ENCODE measurements at regions not wholly inside any gene's neighbourhood (a gene's known extent, or its start where the extent isn't known, plus 50 kb on each side); places are given as distances from the start of the nearest gene placed in this dataset.

DNA sequence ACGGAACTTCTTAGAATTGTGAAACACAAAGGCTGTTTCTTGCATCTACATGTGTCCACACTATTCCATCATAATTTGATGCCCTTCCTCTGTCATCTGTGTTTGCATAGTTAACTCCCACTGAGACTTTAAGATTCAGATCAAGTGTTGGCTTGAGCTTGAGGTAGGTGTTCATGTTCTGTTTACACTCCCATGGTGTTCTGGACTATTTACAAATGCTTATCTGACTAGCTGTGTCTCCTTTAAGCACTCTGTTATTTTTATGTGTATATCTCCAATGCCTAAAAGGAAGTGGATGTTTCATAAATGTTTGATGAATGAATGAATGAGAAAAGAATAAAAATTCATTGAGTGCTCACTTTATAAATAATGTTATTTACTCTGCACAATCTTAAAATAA lies 622.7 kb downstream of the RAB28 start:
- peak; percentile 12 for DNase-seq (ENCODE audit: low spot score)
- no peaks in the 10 kb centered on the region for H3K4me1 ChIP-seq (replicated peaks)
- no peaks in the 10 kb centered on the region for H3K36me3 ChIP-seq
- no peaks in the 10 kb centered on the region for H3K27me3 ChIP-seq (replicated peaks; ENCODE audit: insufficient read depth)
- no peaks in the 10 kb centered on the region for H3K9me3 ChIP-seq
- no peak overlapping the region for H3K27ac ChIP-seq
- TF ChIP-seq CTCF (IDR thresholded peaks at IDR 0.05) = no peak
- peak; percentile 84 for TF ChIP-seq POLR2AphosphoS5 (IDR thresholded peaks at IDR 0.05)
- no peak for TF ChIP-seq POLR2A (IDR thresholded peaks at IDR 0.05)
- intact Hi-C loops (cut with DNase I) = no loop called here
- no peak overlapping the region for H3K4me3 ChIP-seq
- WGBS = 50% methylated on average over 1 of the region's 1 CpG

DNA sequence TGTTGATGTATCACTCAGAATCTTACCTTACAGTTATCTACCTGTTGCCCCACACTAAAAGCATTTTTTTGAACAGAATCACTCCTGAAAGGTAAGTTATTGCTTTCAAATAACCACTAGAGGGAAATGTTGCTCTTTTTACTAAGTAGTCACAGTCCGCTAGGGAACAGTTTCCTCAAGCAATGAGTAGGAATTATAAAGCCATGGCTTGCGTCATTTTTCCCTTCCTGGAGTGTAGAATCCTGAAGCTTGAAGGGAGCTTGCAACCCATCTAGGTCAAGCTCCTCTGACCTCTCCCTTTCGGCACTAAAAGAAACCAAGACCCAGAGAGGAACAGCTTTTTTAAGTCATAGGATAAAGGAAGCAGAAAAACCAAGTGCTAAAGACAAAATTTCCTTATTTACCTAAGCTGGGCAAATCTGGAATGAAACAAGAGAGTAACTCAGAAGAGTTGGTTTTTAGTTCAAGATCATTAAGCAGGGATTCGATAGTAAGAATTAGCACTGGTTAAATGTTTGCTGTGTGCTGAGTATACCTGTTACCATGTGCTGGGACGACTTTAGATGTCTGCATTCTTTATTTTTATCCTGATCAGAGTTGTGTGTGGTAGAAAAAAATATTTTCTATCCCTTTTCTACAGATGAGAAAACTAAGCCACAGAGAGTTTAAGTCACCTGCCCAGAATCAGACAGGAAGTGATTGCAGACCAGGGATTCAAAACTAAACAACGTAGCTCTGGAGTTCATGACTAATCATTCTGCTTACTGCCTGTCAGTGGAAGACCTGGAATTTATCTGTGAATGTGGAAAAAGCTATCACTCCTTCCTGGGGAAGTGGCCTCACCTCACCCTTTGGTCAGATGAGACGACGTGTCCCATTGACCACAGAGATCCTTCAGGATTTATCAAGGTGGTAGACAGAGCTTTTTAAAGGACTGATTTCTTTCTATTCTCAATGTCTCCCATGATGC lies 631.5 kb downstream of the RAB28 start:
- Histone ChIP-seq H3K9me3 (no peaks in the 10 kb centered on the region), H3K27me3 (replicated peaks; ENCODE audit: insufficient read depth) (no peaks in the 10 kb centered on the region), H3K27ac (no peak overlapping the region), H3K4me3 (no peak overlapping the region), H3K4me1 (replicated peaks) (no peaks in the 10 kb centered on the region), H3K36me3 (no peaks in the 10 kb centered on the region)
- 32% methylated on average over 8 of the region's 8 CpGs for WGBS
- peak; percentile 10 for DNase-seq (ENCODE audit: low spot score)
- TF ChIP-seq POLR2AphosphoS5 (IDR thresholded peaks at IDR 0.05) = peak; percentile 31
- peak in 3 of 4 experiments; percentile 67 to 72 (median 70) for TF ChIP-seq CTCF (IDR thresholded peaks at IDR 0.05)
- TF ChIP-seq POLR2A (IDR thresholded peaks at IDR 0.05) = no peak
- intact Hi-C loops (cut with DNase I) = loop anchor here (5.0 kb wide), 1 partner anchor 695 kb away; no protein-coding TSS in a partner anchor

DNA sequence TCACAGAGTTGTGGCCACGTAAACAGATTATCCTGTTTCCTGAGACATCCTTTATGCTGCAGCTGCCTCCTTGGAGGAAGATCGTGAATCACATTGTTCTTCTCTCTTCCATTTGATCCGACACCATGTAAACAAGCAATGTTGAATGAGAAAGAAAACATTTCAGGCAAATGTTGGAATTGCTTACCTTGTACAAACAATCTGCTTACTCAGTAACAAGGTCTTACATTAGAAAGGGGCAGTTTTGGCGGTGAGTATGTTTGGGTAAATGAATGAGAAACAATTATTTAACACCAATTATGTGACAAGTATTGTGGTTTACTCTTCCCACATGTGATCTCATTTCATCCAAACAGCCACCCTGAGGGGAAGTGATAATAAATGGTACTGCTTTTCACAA lies 637.8 kb downstream of the RAB28 start:
- intact Hi-C loops (cut with DNase I) = no loop called here
- Histone ChIP-seq H3K9me3 (no peaks in the 10 kb centered on the region), H3K27me3 (replicated peaks; ENCODE audit: insufficient read depth) (no peaks in the 10 kb centered on the region), H3K36me3 (no peaks in the 10 kb centered on the region), H3K4me1 (replicated peaks) (no peaks in the 10 kb centered on the region), H3K4me3 (no peak overlapping the region), H3K27ac (no peak overlapping the region)
- TF ChIP-seq POLR2A (IDR thresholded peaks at IDR 0.05) (no peak), CTCF (IDR thresholded peaks at IDR 0.05) (no peak), POLR2AphosphoS5 (IDR thresholded peaks at IDR 0.05) (no peak)
- whole genome bisulfite sequencing = 32% methylated on average over 4 of the region's 4 CpGs
- no peak for DNase-seq (ENCODE audit: low spot score)

GRCh38 chr4:12844141-12844540 lies 640.0 kb downstream of the RAB28 start:
- Histone ChIP-seq H3K36me3 (no peaks in the 10 kb centered on the region), H3K27me3 (replicated peaks; ENCODE audit: insufficient read depth) (no peaks in the 10 kb centered on the region), H3K27ac (no peak overlapping the region), H3K9me3 (no peaks in the 10 kb centered on the region), H3K4me1 (replicated peaks) (no peaks in the 10 kb centered on the region), H3K4me3 (no peak overlapping the region)
- intact Hi-C loops (cut with DNase I) = no loop called here
- TF ChIP-seq POLR2AphosphoS5 (IDR thresholded peaks at IDR 0.05) = no peak
- no peak for DNase-seq (ENCODE audit: low spot score)
- 91% methylated on average over 2 of the region's 2 CpGs for WGBS

DNA sequence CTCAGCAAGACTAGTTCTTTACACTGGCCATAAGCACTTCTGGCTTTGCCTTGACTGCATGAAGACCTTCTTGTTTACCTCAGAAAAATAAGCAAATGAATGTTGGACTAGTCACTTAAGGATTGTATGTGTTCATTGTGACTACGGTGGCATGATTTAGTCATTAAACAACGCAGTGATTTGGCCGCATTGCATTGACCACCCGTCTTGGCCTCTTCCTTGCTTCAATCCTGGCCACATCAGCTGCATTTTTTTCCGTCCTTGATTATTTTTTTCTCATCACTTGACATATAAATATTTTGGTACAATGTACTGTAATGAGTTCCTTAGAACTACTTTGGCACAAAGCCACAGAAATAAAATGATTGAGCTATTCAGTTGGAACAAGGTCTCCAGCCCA lies 656.2 kb downstream of the RAB28 start:
- Histone ChIP-seq H3K4me1 (replicated peaks) (no peaks in the 10 kb centered on the region), H3K27me3 (replicated peaks; ENCODE audit: insufficient read depth) (no peaks in the 10 kb centered on the region), H3K4me3 (no peak overlapping the region), H3K9me3 (no peaks in the 10 kb centered on the region), H3K27ac (no peak overlapping the region), H3K36me3 (no peaks in the 10 kb centered on the region)
- intact Hi-C loops (cut with DNase I) = no loop called here
- DNase-seq (ENCODE audit: low spot score) = no peak
- WGBS = 83% methylated on average over 5 of the region's 5 CpGs
- TF ChIP-seq POLR2AphosphoS5 (IDR thresholded peaks at IDR 0.05) (no peak), POLR2A (IDR thresholded peaks at IDR 0.05) (no peak), CTCF (IDR thresholded peaks at IDR 0.05) (no peak)
